ENCODE measurements at regions not wholly inside any gene's neighbourhood (a gene's known extent, or its start where the extent isn't known, plus 50 kb on each side); places are given as distances from the start of the nearest gene placed in this dataset.

GRCh38 chr3:116848248-116848829, 138.8 kb downstream of the TUSC7 start:
- TF ChIP-seq JUND (IDR thresholded peaks at IDR 0.05), result no peak
- no peak for TF ChIP-seq USF2 (IDR thresholded peaks at IDR 0.05; ENCODE audit: borderline replicate concordance, low read depth, low read length)
- TF ChIP-seq CTCF (IDR thresholded peaks at IDR 0.05), result no peak
- TF ChIP-seq MXI1 (IDR thresholded peaks at IDR 0.05; ENCODE audit: low read depth, low read length), result no peak
- no peak for TF ChIP-seq RCOR1 (IDR thresholded peaks at IDR 0.05; ENCODE audit: low read length)
- TF ChIP-seq RAD21 (IDR thresholded peaks at IDR 0.05; ENCODE audit: low read length), result no peak
- TF ChIP-seq, protein P1, sequence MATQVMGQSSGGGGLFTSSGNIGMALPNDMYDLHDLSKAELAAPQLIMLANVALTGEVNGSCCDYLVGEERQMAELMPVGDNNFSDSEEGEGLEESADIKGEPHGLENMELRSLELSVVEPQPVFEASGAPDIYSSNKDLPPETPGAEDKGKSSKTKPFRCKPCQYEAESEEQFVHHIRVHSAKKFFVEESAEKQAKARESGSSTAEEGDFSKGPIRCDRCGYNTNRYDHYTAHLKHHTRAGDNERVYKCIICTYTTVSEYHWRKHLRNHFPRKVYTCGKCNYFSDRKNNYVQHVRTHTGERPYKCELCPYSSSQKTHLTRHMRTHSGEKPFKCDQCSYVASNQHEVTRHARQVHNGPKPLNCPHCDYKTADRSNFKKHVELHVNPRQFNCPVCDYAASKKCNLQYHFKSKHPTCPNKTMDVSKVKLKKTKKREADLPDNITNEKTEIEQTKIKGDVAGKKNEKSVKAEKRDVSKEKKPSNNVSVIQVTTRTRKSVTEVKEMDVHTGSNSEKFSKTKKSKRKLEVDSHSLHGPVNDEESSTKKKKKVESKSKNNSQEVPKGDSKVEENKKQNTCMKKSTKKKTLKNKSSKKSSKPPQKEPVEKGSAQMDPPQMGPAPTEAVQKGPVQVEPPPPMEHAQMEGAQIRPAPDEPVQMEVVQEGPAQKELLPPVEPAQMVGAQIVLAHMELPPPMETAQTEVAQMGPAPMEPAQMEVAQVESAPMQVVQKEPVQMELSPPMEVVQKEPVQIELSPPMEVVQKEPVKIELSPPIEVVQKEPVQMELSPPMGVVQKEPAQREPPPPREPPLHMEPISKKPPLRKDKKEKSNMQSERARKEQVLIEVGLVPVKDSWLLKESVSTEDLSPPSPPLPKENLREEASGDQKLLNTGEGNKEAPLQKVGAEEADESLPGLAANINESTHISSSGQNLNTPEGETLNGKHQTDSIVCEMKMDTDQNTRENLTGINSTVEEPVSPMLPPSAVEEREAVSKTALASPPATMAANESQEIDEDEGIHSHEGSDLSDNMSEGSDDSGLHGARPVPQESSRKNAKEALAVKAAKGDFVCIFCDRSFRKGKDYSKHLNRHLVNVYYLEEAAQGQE (IDR thresholded peaks at IDR 0.05; ENCODE audit: low read depth, low read length), result no peak
- TF ChIP-seq MEF2A (IDR thresholded peaks at IDR 0.05; ENCODE audit: borderline replicate concordance, low read depth), result no peak
- no peak for TF ChIP-seq TCF12 (IDR thresholded peaks at IDR 0.05)
- TF ChIP-seq ELF1 (IDR thresholded peaks at IDR 0.05), result no peak
- TF ChIP-seq YY1 (IDR thresholded peaks at IDR 0.05; ENCODE audit: low read depth), result no peak
